WTC11 (cell line): ENCODE measurements at regions not wholly inside any gene's neighbourhood (a gene's known extent, or its start where the extent isn't known, plus 50 kb on each side); places are given as distances from the start of the nearest gene placed in this dataset.
"Not testable (repeated sequence)": the region's sequence is repeated elsewhere in the genome, so short reads cannot be mapped to it uniquely, and the experiment has no call there.

ENCODE experiments used
- ATAC-seq: fragments of 200-7000 bp; cut with Tn5 transposase; 2 replicates; pipeline ENCODE4 v1.10.0; 2021; ENCODE audit warnings: mild to moderate bottlenecking, moderate library complexity
- CTCF ChIA-PET: fragments of 300-600 bp; sonication (Branson Sonifier 250); formaldehyde crosslinking; loops from one replicate; lab custom pipeline; 2021; ENCODE audit warnings: antibody characterized with exemption; lab: Charles Lee
- POLR2A ChIA-PET: fragments of 350-600 bp; sonication (Branson Sonifier 250); formaldehyde crosslinking; loops from one replicate; lab custom pipeline; 2021; ENCODE audit warnings: antibody characterized with exemption; lab: Charles Lee
- DNase-seq: peaks from one replicate; pipeline ENCODE4 v3.0.0; 2021; ENCODE audit warnings: low spot score
- H3K27ac Mint-ChIP-seq: 2 replicates; pipeline ENCODE4 v1.8.0; 2021; ENCODE audit warnings: mixed read lengths
- H3K27me3 Mint-ChIP-seq: 2 replicates; pipeline ENCODE4 v1.8.0; 2021; ENCODE audit warnings: low read depth, mild to moderate bottlenecking, moderate library complexity, mixed read lengths
- H3K36me3 Mint-ChIP-seq: 2 replicates; pipeline ENCODE4 v1.8.0; 2021; ENCODE audit warnings: mixed read lengths
- H3K4me1 Mint-ChIP-seq: 2 replicates; pipeline ENCODE4 v1.8.0; 2022; ENCODE audit warnings: mixed read lengths
- H3K4me3 Mint-ChIP-seq: 2 replicates; pipeline ENCODE4 v1.8.0; 2021; ENCODE audit warnings: mild to moderate bottlenecking, moderate library complexity, mixed read lengths
- H3K9me3 Mint-ChIP-seq: 2 replicates; pipeline ENCODE4 v1.8.0; 2021; ENCODE audit warnings: mixed read lengths
- AFF4 ChIP-seq: sonication (generic); formaldehyde crosslinking; IDR thresholded peaks from 2 replicates; pipeline ENCODE4 v1.8.1; 2023; ENCODE audit warnings: mild to moderate bottlenecking, missing genetic modification reagents, borderline replicate concordance
- ATF6 ChIP-seq: sonication (generic); formaldehyde crosslinking; IDR thresholded peaks from 2 replicates; pipeline ENCODE4 v1.8.1; 2023; ENCODE audit warnings: mild to moderate bottlenecking, missing genetic modification reagents
- CREM ChIP-seq: sonication (generic); formaldehyde crosslinking; IDR thresholded peaks from 2 replicates; pipeline ENCODE4 v1.8.1; 2022; ENCODE audit warnings: mild to moderate bottlenecking, missing genetic modification reagents, moderate library complexity
- FOXK1 ChIP-seq: sonication (generic); formaldehyde crosslinking; IDR thresholded peaks from 2 replicates; pipeline ENCODE4 v1.8.0; 2022; ENCODE audit warnings: mild to moderate bottlenecking, moderate library complexity, missing genetic modification reagents
- FOXP1 ChIP-seq: sonication (generic); formaldehyde crosslinking; IDR thresholded peaks from 2 replicates; pipeline ENCODE4 v1.8.0; 2022; ENCODE audit warnings: missing genetic modification reagents, mild to moderate bottlenecking, moderate library complexity, borderline replicate concordance
- GABPB1 ChIP-seq: sonication (generic); formaldehyde crosslinking; IDR thresholded peaks from 2 replicates; pipeline ENCODE4 v1.8.1; 2023; ENCODE audit warnings: mild to moderate bottlenecking, missing genetic modification reagents
- MLX ChIP-seq: sonication (generic); formaldehyde crosslinking; IDR thresholded peaks from 2 replicates; pipeline ENCODE4 v1.8.1; 2023; ENCODE audit warnings: mild to moderate bottlenecking, missing genetic modification reagents, moderate library complexity
- NFE2L1 ChIP-seq: sonication (generic); formaldehyde crosslinking; IDR thresholded peaks from 2 replicates; pipeline ENCODE4 v1.8.1; 2023; ENCODE audit warnings: missing genetic modification reagents
- PRRX2 ChIP-seq: fragments of 250-450 bp; sonication (Bioruptor Pico); IDR thresholded peaks from 2 replicates; pipeline ENCODE4 v1.8.0; 2021; ENCODE audit warnings: mild to moderate bottlenecking
- RELA ChIP-seq: sonication (generic); formaldehyde crosslinking; IDR thresholded peaks from 2 replicates; pipeline ENCODE4 v1.8.1; 2022; ENCODE audit warnings: missing genetic modification reagents, mild to moderate bottlenecking, borderline replicate concordance
- SOX15 ChIP-seq: fragments of 250-450 bp; sonication (Bioruptor Pico); IDR thresholded peaks from 2 replicates; pipeline ENCODE4 v1.9.0; 2021; ENCODE audit warnings: mild to moderate bottlenecking
- TEAD1 ChIP-seq: sonication (generic); formaldehyde crosslinking; IDR thresholded peaks from 2 replicates; pipeline ENCODE4 v1.8.0; 2022; ENCODE audit warnings: mild to moderate bottlenecking, missing genetic modification reagents
- TEAD4 ChIP-seq: sonication (generic); formaldehyde crosslinking; IDR thresholded peaks from 2 replicates; pipeline ENCODE4 v1.8.0; 2022; ENCODE audit warnings: mild to moderate bottlenecking, missing genetic modification reagents
- ZBTB21 ChIP-seq: sonication (generic); formaldehyde crosslinking; IDR thresholded peaks from 2 replicates; pipeline ENCODE4 v1.8.1; 2023; ENCODE audit warnings: mild to moderate bottlenecking, missing genetic modification reagents, borderline replicate concordance
- ZNF317 ChIP-seq: sonication (generic); formaldehyde crosslinking; IDR thresholded peaks from 2 replicates; pipeline ENCODE4 v1.8.1; 2023; ENCODE audit warnings: low read depth, mild to moderate bottlenecking, moderate library complexity, missing genetic modification reagents, borderline replicate concordance
- ZNF423 ChIP-seq: fragments of 250-450 bp; sonication (Bioruptor Pico); IDR thresholded peaks from 2 replicates; pipeline ENCODE4 v2.1.2; 2022; ENCODE audit warnings: mild to moderate bottlenecking, moderate library complexity
- ZNF671 ChIP-seq: fragments of 250-450 bp; sonication (Bioruptor Pico); IDR thresholded peaks from 2 replicates; pipeline ENCODE4 v1.8.0; 2021; ENCODE audit warnings: mild to moderate bottlenecking
- ZSCAN18 ChIP-seq: fragments of 250-450 bp; sonication (Bioruptor Pico); IDR thresholded peaks from 2 replicates; pipeline ENCODE4 v2.1.2; 2022; ENCODE audit warnings: mild to moderate bottlenecking, moderate library complexity

GRCh38 chr3:174583396-174583795 lies 275.7 kb upstream of the NAALADL2 start:
- ChIA-PET POLR2A (no interaction called here), CTCF (no interaction called here)
- Mint-ChIP-seq H3K9me3 (peaks cover 16% of the 10 kb centered on the region), H3K27ac (no peak overlapping the region), H3K27me3 (no peaks in the 10 kb centered on the region), H3K36me3 (peaks cover 16% of the 10 kb centered on the region), H3K4me1 (no peaks in the 10 kb centered on the region), H3K4me3 (no peak overlapping the region)
- DNase-seq (no peak), ATAC-seq (no peak)
- TF ChIP-seq FOXP1 (no peak), TEAD1 (CRISPR knock-in tag) (no peak), ZNF423 (CRISPR knock-in tag) (no peak), CREM (CRISPR knock-in tag) (no peak), RELA (no peak), NFE2L1 (no peak), ZNF671 (CRISPR knock-in tag) (no peak), ATF6 (CRISPR knock-in tag) (no peak), ZNF317 (CRISPR knock-in tag) (no peak), PRRX2 (no peak), ZBTB21 (CRISPR knock-in tag) (no peak)
- TF ChIP-seq, all 79 proteins: peak for 0

GRCh38 chr3:174587137-174587536 lies 272.0 kb upstream of the NAALADL2 start:
- DNase-seq, H3K4me3 Mint-ChIP-seq, H3K4me1 Mint-ChIP-seq, POLR2A ChIA-PET, H3K27ac Mint-ChIP-seq, H3K27me3 Mint-ChIP-seq, ATAC-seq, CTCF ChIA-PET: not testable (repeated sequence)
- Mint-ChIP-seq H3K36me3 (peaks cover 30% of the 10 kb centered on the region), H3K9me3 (peaks cover 30% of the 10 kb centered on the region)

GRCh38 chr3:174596447-174596982 lies 262.6 kb upstream of the NAALADL2 start:
- Mint-ChIP-seq H3K4me1 (no peaks in the 10 kb centered on the region), H3K27me3 (no peaks in the 10 kb centered on the region), H3K27ac (no peak overlapping the region), H3K9me3 (no peaks in the 10 kb centered on the region), H3K4me3 (no peak overlapping the region), H3K36me3 (no peaks in the 10 kb centered on the region)
- TF ChIP-seq GABPB1 (CRISPR knock-in tag) (no peak), ZSCAN18 (CRISPR knock-in tag) (no peak), MLX (CRISPR knock-in tag) (no peak), SOX15 (CRISPR knock-in tag) (no peak), AFF4 (CRISPR knock-in tag) (no peak), TEAD4 (no peak), FOXK1 (CRISPR knock-in tag) (no peak)
- ATAC-seq (no peak), DNase-seq (no peak)
- POLR2A ChIA-PET, result no interaction called here
- CTCF ChIA-PET, result no interaction called here
